ENCODE measurements at regions not wholly inside any gene's neighbourhood (a gene's known extent, or its start where the extent isn't known, plus 50 kb on each side); places are given as distances from the start of the nearest gene placed in this dataset.

DNA sequence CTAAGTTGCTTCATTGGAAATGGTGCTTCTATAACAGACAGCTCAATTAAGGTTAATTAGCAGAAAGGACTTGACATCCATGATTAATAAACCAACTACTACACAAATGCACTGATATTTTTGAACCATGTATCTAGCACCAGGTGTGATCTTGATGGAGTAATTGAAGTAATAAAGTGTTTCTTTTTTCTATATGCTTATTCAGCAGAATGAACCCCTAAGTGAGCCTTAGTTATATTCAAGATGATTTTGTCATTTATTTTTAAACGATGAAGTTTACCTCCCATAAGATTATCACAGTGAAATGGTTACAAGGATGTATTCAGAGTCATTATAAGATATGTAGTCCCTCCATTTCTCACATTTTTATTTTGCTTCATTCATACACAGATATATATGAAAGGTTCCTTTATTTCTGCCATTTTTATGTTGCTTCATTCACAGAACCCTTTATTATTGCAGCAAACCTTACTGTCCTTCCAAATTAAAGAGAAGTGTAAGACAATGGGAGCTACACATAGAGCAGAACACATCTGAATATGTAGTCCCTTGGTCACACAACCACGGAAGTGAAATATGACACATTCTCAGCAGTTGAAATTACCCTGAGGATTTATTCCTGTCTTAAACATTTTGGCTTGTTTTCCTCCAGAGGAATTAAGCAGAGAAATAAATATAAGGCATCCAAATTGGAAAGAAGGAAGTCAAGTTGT is 295.0 kb downstream of the RAP2B start:
- TF ChIP-seq, protein P1, sequence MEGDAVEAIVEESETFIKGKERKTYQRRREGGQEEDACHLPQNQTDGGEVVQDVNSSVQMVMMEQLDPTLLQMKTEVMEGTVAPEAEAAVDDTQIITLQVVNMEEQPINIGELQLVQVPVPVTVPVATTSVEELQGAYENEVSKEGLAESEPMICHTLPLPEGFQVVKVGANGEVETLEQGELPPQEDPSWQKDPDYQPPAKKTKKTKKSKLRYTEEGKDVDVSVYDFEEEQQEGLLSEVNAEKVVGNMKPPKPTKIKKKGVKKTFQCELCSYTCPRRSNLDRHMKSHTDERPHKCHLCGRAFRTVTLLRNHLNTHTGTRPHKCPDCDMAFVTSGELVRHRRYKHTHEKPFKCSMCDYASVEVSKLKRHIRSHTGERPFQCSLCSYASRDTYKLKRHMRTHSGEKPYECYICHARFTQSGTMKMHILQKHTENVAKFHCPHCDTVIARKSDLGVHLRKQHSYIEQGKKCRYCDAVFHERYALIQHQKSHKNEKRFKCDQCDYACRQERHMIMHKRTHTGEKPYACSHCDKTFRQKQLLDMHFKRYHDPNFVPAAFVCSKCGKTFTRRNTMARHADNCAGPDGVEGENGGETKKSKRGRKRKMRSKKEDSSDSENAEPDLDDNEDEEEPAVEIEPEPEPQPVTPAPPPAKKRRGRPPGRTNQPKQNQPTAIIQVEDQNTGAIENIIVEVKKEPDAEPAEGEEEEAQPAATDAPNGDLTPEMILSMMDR (optimal IDR thresholded peaks at IDR 0.05 in 1 of 3, IDR thresholded peaks at IDR 0.05 in 1 of 3, conservative IDR thresholded peaks at IDR 0.05 in 1 of 3; ENCODE audit: extremely low read depth in 1 of 3, insufficient read depth in 2 of 3, low read length in 3 of 3) = no peak
- no peak for TF ChIP-seq EZH2 (IDR thresholded peaks at IDR 0.05; ENCODE audit: low read length)
